A204.1 (cell line): ENCODE measurements at regions not wholly inside any gene's neighbourhood (a gene's known extent, or its start where the extent isn't known, plus 50 kb on each side); places are given as distances from the start of the nearest gene placed in this dataset.
A peak's percentile ranks its signal among the peaks of the same experiment; 100 is the strongest.

Experiments
- FAIRE-seq: peaks from 2 replicates; lab custom pipeline; 2012; peaks lifted over from hg19 to GRCh38; lab: Jason Lieb, UNC

GRCh38 chr18:40752316-40752715 is 1202.7 kb upstream of the PIK3C3 start:
- no peak for FAIRE-seq

GRCh38 chr18:40751186-40751585 is 1203.8 kb upstream of the PIK3C3 start:
- FAIRE-seq, result no peak

- FAIRE-seq, result no peak
Observed at GRCh38 chr18:40739029-40739428, 1216.0 kb upstream of the PIK3C3 start.

DNA sequence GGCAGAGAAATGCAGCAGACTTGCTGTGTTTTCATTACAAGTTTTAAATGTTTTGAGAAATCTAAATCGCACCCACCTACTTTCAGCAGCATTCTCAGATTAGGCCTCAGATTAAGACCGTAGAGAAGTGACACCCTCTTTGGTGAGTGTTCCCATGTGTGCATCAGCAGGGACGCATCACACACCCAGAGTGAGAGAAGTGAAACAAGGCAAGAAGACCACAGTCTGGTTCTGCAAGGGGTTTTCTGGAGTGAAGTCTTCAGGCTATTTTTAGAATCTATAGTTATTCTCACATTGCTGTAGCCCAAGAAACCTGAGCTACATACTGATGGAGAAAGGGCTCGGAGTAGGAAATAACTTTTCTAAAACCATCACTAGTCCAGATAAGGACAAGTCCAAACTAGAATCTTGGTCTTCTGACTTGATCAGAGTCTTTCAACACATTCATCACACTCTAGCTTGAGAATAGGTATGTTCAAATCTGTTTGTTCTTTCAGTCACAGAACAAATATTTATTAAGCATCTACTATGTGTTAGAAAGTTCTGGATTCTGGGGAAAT is 1216.6 kb upstream of the PIK3C3 start:
- no peak for FAIRE-seq

DNA sequence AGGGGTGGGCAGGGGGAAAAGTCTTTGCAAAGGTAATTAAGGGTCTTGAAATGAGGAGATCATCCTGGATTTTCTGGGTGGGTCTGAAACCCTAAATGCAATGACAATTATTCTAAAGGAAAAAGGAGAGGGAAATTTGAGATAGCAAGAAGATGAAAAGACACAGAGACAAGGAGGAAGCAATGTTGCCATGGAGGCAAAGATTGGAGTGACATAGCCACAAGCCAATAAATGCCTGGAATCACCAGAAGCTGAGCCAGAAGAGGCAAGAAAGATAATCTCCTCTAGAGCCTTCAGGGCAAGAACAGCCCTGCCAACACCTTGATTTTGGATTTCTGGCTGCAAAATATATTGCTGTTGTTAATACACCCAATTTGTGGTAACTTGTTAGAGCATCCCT is 1246.3 kb upstream of the PIK3C3 start:
- FAIRE-seq, result no peak

GRCh38 chr18:40707797-40708196 is 1247.2 kb upstream of the PIK3C3 start:
- FAIRE-seq, result no peak

- no peak for FAIRE-seq
Observed at GRCh38 chr18:40698129-40698528, 1256.9 kb upstream of the PIK3C3 start.

GRCh38 chr18:40695526-40695925 is 1259.5 kb upstream of the PIK3C3 start:
- no peak for FAIRE-seq

DNA sequence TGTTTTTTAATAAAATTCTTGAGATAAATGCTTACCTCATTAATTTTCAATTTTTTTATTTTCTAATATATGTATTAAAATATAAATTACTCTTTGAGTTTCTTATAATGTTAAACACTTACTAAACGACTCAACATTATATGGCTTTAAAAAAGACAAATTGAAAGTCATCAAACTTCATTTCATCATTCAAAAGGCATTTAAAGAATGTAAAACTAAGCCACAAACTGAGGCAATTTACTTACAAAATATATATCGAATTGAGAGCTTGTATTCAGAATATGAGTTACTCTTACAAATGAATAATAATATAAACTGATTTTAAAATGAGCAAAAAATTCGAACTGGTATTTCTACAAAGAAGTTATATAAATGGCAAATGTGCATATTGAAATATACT is 1262.2 kb upstream of the PIK3C3 start:
- FAIRE-seq, result peak; percentile 87

DNA sequence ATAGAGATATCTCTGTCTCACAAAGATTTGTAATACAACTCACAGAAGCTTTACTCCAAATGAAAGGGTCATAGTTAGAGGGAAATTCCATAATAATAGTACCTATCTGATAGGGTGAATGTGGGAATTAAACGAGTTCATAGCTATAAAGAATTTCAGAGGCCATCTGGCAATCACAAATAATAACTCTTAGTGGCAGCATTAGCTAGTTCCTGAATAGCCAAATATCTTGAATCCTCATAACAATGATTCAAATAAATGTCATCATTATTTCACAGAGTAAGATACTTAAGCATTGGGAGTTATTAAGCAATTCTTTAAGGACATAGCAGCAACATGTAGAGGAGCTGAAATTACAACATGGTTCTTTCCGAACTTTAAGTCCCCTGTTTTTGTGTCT is 1265.0 kb upstream of the PIK3C3 start:
- no peak for FAIRE-seq

GRCh38 chr18:40687399-40687798 is 1267.6 kb upstream of the PIK3C3 start:
- FAIRE-seq, result no peak

GRCh38 chr18:40686836-40687235 is 1268.2 kb upstream of the PIK3C3 start:
- FAIRE-seq, result no peak

GRCh38 chr18:40685219-40685618 is 1269.8 kb upstream of the PIK3C3 start:
- no peak for FAIRE-seq

- FAIRE-seq, result no peak
Observed at GRCh38 chr18:40678318-40678717, 1276.7 kb upstream of the PIK3C3 start.

DNA sequence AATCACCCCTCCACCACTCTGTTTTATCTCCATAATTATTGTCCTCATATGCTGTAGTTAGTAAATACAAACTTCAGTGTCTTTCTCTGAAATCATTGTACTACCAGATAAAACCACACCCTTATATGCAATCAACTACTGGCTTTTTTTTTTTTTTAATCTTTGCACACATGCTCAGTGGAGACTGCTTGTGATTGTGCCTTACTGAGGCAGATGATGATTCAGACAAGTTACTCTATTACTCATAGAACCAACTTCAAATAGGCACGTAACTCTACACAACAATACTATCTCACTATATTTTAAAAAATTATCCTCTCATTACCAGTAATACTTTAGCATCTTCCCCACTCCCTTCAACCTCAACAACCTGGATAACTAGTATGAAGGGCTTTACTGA is 1278.4 kb upstream of the PIK3C3 start:
- no peak for FAIRE-seq

- no peak for FAIRE-seq
Observed at GRCh38 chr18:40673150-40673549, 1281.9 kb upstream of the PIK3C3 start.

DNA sequence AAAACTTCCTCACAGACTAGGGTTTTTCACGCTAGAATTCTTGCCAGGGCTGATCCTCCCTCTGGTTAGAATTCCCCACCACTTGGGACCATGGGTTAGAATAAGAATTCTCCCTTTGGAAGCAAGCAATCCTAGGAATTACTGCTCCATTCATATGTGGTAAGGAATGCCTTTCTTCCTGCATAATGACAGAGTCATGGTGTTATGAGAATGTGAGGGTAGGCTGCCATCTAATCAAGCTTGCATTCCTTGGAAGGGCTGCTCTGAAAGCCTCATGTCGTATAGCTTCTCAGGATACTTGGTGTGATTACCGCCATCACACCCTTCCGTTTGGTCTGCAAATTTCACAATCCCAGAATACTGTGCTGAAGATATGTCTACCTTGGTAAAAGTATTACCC is 1282.4 kb upstream of the PIK3C3 start:
- FAIRE-seq, result no peak

- FAIRE-seq, result no peak
Observed at GRCh38 chr18:40670668-40671375, 1284.2 kb upstream of the PIK3C3 start.

- no peak for FAIRE-seq
Observed at GRCh38 chr18:40662898-40663437, 1292.1 kb upstream of the PIK3C3 start.

GRCh38 chr18:40653682-40654081 is 1301.4 kb upstream of the PIK3C3 start:
- FAIRE-seq, result no peak

DNA sequence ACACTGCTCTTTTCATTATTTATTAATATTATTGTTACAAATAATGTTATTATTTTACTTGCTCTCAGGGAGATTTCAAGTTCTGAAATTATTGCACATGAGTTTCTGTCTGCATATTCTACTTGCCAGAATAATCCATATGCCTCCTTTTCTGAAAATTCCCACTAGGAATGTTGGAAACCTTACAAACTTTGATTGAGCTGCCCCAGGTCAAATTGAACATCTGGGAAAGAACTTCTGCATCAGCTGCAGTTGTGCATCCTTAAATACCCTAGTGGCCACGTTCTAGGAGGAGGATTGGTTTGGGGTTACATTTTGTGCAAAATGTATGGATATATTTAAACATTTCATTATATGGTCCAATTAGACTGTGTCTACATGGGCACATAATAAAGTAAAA is 1302.7 kb upstream of the PIK3C3 start:
- no peak for FAIRE-seq

GRCh38 chr18:40651163-40651562 is 1303.9 kb upstream of the PIK3C3 start:
- FAIRE-seq, result no peak

GRCh38 chr18:40642692-40643229 is 1312.3 kb upstream of the PIK3C3 start:
- FAIRE-seq, result no peak

DNA sequence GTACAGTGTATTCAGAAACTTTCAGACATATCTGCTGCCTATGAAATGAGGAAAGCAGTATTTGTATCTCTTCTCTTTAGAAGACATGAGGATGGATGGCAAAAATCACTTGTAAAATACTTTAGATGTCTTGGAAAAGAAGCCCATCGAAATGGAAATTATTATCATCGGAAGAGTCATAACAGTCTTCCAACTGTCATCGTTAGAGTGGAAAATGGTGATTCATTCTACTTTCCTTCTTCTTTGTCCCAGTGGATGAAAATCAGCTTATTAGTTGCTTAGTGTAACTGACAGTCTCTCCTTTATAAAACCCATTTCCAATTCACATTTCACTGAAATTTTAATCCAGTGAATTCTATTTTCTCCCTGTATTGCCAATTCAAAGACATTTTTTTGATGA is 1323.7 kb upstream of the PIK3C3 start:
- FAIRE-seq, result no peak
